Gastroesophageal sphincter (tissue), 2 donors: ENCODE measurements at regions not wholly inside any gene's neighbourhood (a gene's known extent, or its start where the extent isn't known, plus 50 kb on each side); places are given as distances from the start of the nearest gene placed in this dataset.

Experiments
- POLR2A ChIP-seq, 2 donors: fragments of 450-650 bp; IDR thresholded peaks; one replicate each; pipeline ENCODE4 v1.6.1; 2017; ENCODE audit warnings: antibody characterized with exemption in 2 of 2, mild to moderate bottlenecking in 2 of 2, moderate library complexity in 1 of 2
- POLR2AphosphoS5 ChIP-seq: sonication (generic); formaldehyde crosslinking; IDR thresholded peaks from one replicate; pipeline ENCODE4 v1.6.1; 2017; ENCODE audit warnings: antibody characterized with exemption

GRCh38 chr13:73737214-73737613 lies 397.0 kb downstream of the KLF12 start:
- TF ChIP-seq POLR2AphosphoS5 (no peak), POLR2A (IDR thresholded peaks at IDR 0.05) (no peak)
